Retinal pigment epithelial cell (primary cell): ENCODE measurements at regions not wholly inside any gene's neighbourhood (a gene's known extent, or its start where the extent isn't known, plus 50 kb on each side); places are given as distances from the start of the nearest gene placed in this dataset.

ENCODE experiments used
- DNase-seq: peaks from one replicate; pipeline ENCODE4 v3.0.0-alpha.2; 2010; ENCODE audit warnings: low read depth
- H3K4me3 ChIP-seq: 2 replicates; pipeline ENCODE4 v1.5.1; 2011; ENCODE audit warnings: mild to moderate bottlenecking, low read length, control low read depth, moderate library complexity
- CTCF ChIP-seq: conservative IDR thresholded peaks from 2 replicates; pipeline ENCODE4 v1.5.1; 2011; ENCODE audit warnings: low read depth, low read length, control low read depth, inconsistent platforms

- TF ChIP-seq CTCF = no peak
- no peak overlapping the region for H3K4me3 ChIP-seq
- no peak for DNase-seq
Measured at GRCh38 chrX:144265641-144266040, 381.8 kb downstream of the UBE2NL start.

GRCh38 chrX:144275367-144275766 lies 391.5 kb downstream of the UBE2NL start:
- TF ChIP-seq CTCF = no peak
- H3K4me3 ChIP-seq = no peak overlapping the region
- DNase-seq = no peak

GRCh38 chrX:144275843-144276242 lies 392.0 kb downstream of the UBE2NL start:
- TF ChIP-seq CTCF = no peak
- DNase-seq = no peak
- no peak overlapping the region for H3K4me3 ChIP-seq

- DNase-seq = no peak
- no peak overlapping the region for H3K4me3 ChIP-seq
- no peak for TF ChIP-seq CTCF
Measured at GRCh38 chrX:144293229-144293628, 409.4 kb downstream of the UBE2NL start.

- DNase-seq = no peak
- TF ChIP-seq CTCF = no peak
- no peak overlapping the region for H3K4me3 ChIP-seq
Measured at GRCh38 chrX:144295921-144296320, 412.1 kb downstream of the UBE2NL start.

- TF ChIP-seq CTCF = no peak
- no peak overlapping the region for H3K4me3 ChIP-seq
- DNase-seq = no peak
Measured at GRCh38 chrX:144297221-144297620, 413.4 kb downstream of the UBE2NL start.

GRCh38 chrX:144327495-144327894 lies 443.6 kb downstream of the UBE2NL start:
- H3K4me3 ChIP-seq = no peak overlapping the region
- no peak for DNase-seq
- TF ChIP-seq CTCF = no peak
